Stimulated activated CD4-positive, alpha-beta T cell treated with anti-CD3 and anti-CD28 coated beads, Interleukin-12 subunit alpha, Interleukin-12 subunit beta, amount 100 ng/mL, for 48 hours (primary cell): ENCODE measurements at regions not wholly inside any gene's neighbourhood (a gene's known extent, or its start where the extent isn't known, plus 50 kb on each side); places are given as distances from the start of the nearest gene placed in this dataset.
"Not testable (repeated sequence)": the region's sequence is repeated elsewhere in the genome, so short reads cannot be mapped to it uniquely, and the experiment has no call there.

ENCODE experiments used
- DNase-seq, 3 donors: peaks; one replicate each; pipeline ENCODE4 v3.0.0-alpha.2; 2020; ENCODE audit warnings: low read depth in 2 of 3, low spot score in 1 of 3

- no peak for DNase-seq
Measured at GRCh38 chr10:109732254-109732965, 190.9 kb downstream of the XPNPEP1 start.

GRCh38 chr10:109729895-109730294 is 193.4 kb downstream of the XPNPEP1 start:
- not testable (repeated sequence) for DNase-seq

GRCh38 chr10:109727436-109727835 is 195.9 kb downstream of the XPNPEP1 start:
- no peak for DNase-seq

GRCh38 chr10:109726473-109726872 is 196.8 kb downstream of the XPNPEP1 start:
- DNase-seq = no peak

- DNase-seq = no peak
Measured at GRCh38 chr10:109723305-109723704, 200.0 kb downstream of the XPNPEP1 start.

GRCh38 chr10:109721453-109722064 is 201.8 kb downstream of the XPNPEP1 start:
- DNase-seq = no peak

GRCh38 chr10:109706026-109706560 is 217.2 kb downstream of the XPNPEP1 start:
- DNase-seq = no peak

GRCh38 chr10:109701633-109702215 is 221.6 kb downstream of the XPNPEP1 start:
- no peak for DNase-seq

GRCh38 chr10:109698882-109699664 is 224.2 kb downstream of the XPNPEP1 start:
- no peak for DNase-seq

- DNase-seq = no peak
Measured at GRCh38 chr10:109698086-109698485, 225.2 kb downstream of the XPNPEP1 start.

- DNase-seq = no peak
Measured at GRCh38 chr10:109696981-109697775, 226.1 kb downstream of the XPNPEP1 start.

- DNase-seq = no peak
Measured at GRCh38 chr10:109696462-109696861, 226.8 kb downstream of the XPNPEP1 start.

- DNase-seq = no peak
Measured at GRCh38 chr10:109695988-109696387, 227.3 kb downstream of the XPNPEP1 start.

- no peak for DNase-seq
Measured at GRCh38 chr10:109689785-109690184, 233.5 kb downstream of the XPNPEP1 start.

- DNase-seq = no peak
Measured at GRCh38 chr10:109679478-109679877, 243.8 kb downstream of the XPNPEP1 start.

- no peak for DNase-seq
Measured at GRCh38 chr10:109678857-109679256, 244.5 kb downstream of the XPNPEP1 start.

GRCh38 chr10:109676703-109677102 is 246.6 kb downstream of the XPNPEP1 start:
- DNase-seq = no peak

GRCh38 chr10:109668703-109669102 is 254.6 kb downstream of the XPNPEP1 start:
- DNase-seq = no peak

GRCh38 chr10:109668154-109668665 is 255.1 kb downstream of the XPNPEP1 start:
- no peak for DNase-seq

GRCh38 chr10:109665321-109665720 is 258.0 kb downstream of the XPNPEP1 start:
- no peak for DNase-seq
